T-cell (primary cell): ENCODE measurements at regions not wholly inside any gene's neighbourhood (a gene's known extent, or its start where the extent isn't known, plus 50 kb on each side); places are given as distances from the start of the nearest gene placed in this dataset.
A peak's percentile ranks its signal among the peaks of the same experiment; 100 is the strongest.

Experiments
- ATAC-seq, 4 experiments: fragments of 200-7000 bp in 3 of 4; fragments of 150-1000 bp in 1 of 4; cut with Tn5 transposase; replicated peaks in 1 of 4; 1 replicate in 3 of 4; 2 replicates in 1 of 4; pipeline ENCODE4 v1.10.0; 2021; ENCODE audit warnings: moderate library complexity in 3 of 4, mild to moderate bottlenecking in 2 of 4, moderate number of reproducible peaks in 1 of 4
- CTCF ChIA-PET, 2 donors: fragments of 300-600 bp; sonication (Branson Sonifier 250); formaldehyde crosslinking; loops; one replicate each; lab custom pipeline; 2022; ENCODE audit warnings: antibody characterized with exemption in 2 of 2; lab: Charles Lee
- POLR2A ChIA-PET, 2 donors: fragments of 300-600 bp; sonication (Branson Sonifier 250); formaldehyde crosslinking; loops; one replicate each; lab custom pipeline; 2022; ENCODE audit warnings: antibody characterized with exemption in 2 of 2; lab: Charles Lee
- DNase-seq, 35 experiments: peaks; one replicate each; pipeline versions ENCODE4 v3.0.0 to v3.0.0-alpha.2; 2013 to 2023
- H3K27ac ChIP-seq: one replicate; pipeline ENCODE4 v1.5.1; 2013; ENCODE audit warnings: low read length
- H3K27me3 ChIP-seq, 2 experiments: replicated peaks in 1 of 2; 1 replicate in 1 of 2; 2 replicates in 1 of 2; pipeline versions ENCODE4 v1.6.1 to v1.7.0; 2013; ENCODE audit warnings: low read length in 1 of 2, mixed read lengths in 1 of 2; ENCODE audit not compliant: control insufficient read depth in 2 of 2, insufficient read depth in 2 of 2; ENCODE audit errors: extremely low read depth in 1 of 2
- H3K36me3 ChIP-seq, 2 donors: 1 replicate in 1 of 2; 2 replicates in 1 of 2; pipeline versions ENCODE4 v1.6.1 to v1.7.0; 2013; ENCODE audit warnings: low read length in 1 of 2; ENCODE audit not compliant: control insufficient read depth in 2 of 2, insufficient read depth in 1 of 2; ENCODE audit errors: extremely low read depth in 1 of 2
- H3K4me1 ChIP-seq, 2 experiments: 1 replicate in 1 of 2; 2 replicates in 1 of 2; pipeline versions ENCODE4 v1.6.1 to v1.7.0; 2013; ENCODE audit warnings: low read length in 2 of 2, mixed read lengths in 1 of 2; ENCODE audit not compliant: insufficient read depth in 2 of 2, control insufficient read depth in 1 of 2; ENCODE audit errors: extremely low read depth in 1 of 2
- H3K4me3 ChIP-seq, 2 donors: 1 replicate in 1 of 2; 2 replicates in 1 of 2; pipeline versions ENCODE4 v1.5.1 to v1.7.0; 2013; ENCODE audit warnings: mild to moderate bottlenecking in 2 of 2, low read length in 1 of 2, moderate library complexity in 1 of 2; ENCODE audit not compliant: control insufficient read depth in 1 of 2; ENCODE audit errors: extremely low read depth in 1 of 2
- H3K9me3 ChIP-seq: 2 replicates; pipeline ENCODE4 v1.7.0; 2013
- H3K27ac Mint-ChIP-seq, 2 donors: one replicate each; pipeline ENCODE4 v1.8.0; 2020 to 2021; ENCODE audit warnings: mild to moderate bottlenecking in 2 of 2, mixed read lengths in 2 of 2
- H3K27me3 Mint-ChIP-seq, 2 donors: one replicate each; pipeline ENCODE4 v1.8.0; 2021 to 2022; ENCODE audit warnings: mixed read lengths in 2 of 2
- H3K36me3 Mint-ChIP-seq: one replicate; pipeline ENCODE4 v1.8.0; 2021; ENCODE audit warnings: mixed read lengths
- H3K4me1 Mint-ChIP-seq, 3 donors: one replicate each; pipeline ENCODE4 v1.8.0; 2020 to 2022; ENCODE audit warnings: mixed read lengths in 3 of 3, mild to moderate bottlenecking in 1 of 3
- H3K4me3 Mint-ChIP-seq, 3 donors: one replicate each; pipeline ENCODE4 v1.8.0; 2020 to 2022; ENCODE audit warnings: mild to moderate bottlenecking in 3 of 3, mixed read lengths in 3 of 3, moderate library complexity in 3 of 3
- H3K9me3 Mint-ChIP-seq, 3 donors: one replicate each; pipeline ENCODE4 v1.8.0; 2020 to 2022; ENCODE audit warnings: mixed read lengths in 3 of 3
- WGBS: methylation state at CpG from one replicate; pipeline ENCODE4 v1.1.5; 2013; ENCODE audit warnings: missing lambda C conversion rate; ENCODE audit not compliant: insufficient coverage; 5-methylcytosine and 5-hydroxymethylcytosine counted together

- Mint-ChIP-seq H3K4me1 (peaks cover 24 to 28% (median 28%) of the 10 kb centered on the region in 3 donors), H3K9me3 (no peaks in the 10 kb centered on the region), H3K36me3 (no peaks in the 10 kb centered on the region), H3K27me3 (no peaks in the 10 kb centered on the region), H3K4me3 (no peak overlapping the region), H3K27ac (no peak overlapping the region)
- DNase-seq: no peak
- ATAC-seq: no peak
- 95% methylated on average over 49 of the region's 57 CpGs for WGBS
- Histone ChIP-seq H3K27me3 (peaks cover 0 to 7% of the 10 kb centered on the region in 2 experiments), H3K36me3 (no peaks in the 10 kb centered on the region), H3K4me1 (peaks cover 11 to 32% of the 10 kb centered on the region in 2 experiments), H3K4me3 (no peak overlapping the region), H3K27ac (no peak overlapping the region), H3K9me3 (no peaks in the 10 kb centered on the region)
- POLR2A ChIA-PET: no interaction called here
- CTCF ChIA-PET: interaction anchor here in 1 of 2 donors (0.5 kb wide), 1 partner anchor 21 kb away, joined by 4 read pairs; no protein-coding TSS in a partner anchor
These were observed 79.7 kb downstream of the FOXL3 start for GRCh38 chr7:369476-370258.

DNA sequence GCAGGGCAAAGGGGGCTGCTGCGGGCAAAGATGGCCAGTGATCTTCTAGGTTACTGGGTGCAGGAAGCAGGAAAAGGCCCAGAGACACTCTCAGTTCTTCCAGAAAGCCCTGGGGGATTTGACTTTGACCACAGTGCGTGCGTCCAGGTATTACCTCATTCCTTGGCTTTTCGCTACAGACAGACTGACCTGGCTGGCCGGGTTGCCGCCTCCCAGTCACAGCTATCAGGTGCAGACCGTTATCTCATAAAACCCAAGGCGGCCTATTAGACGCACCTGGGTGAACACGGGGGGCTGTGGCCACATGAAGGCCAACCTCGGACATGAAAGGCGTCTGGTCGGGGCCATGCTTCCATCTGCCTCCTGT, 80.3 kb downstream of the FOXL3 start:
- no peaks in the 10 kb centered on the region for H3K9me3 ChIP-seq
- no peak for ATAC-seq
- peaks cover 9 to 26% of the 10 kb centered on the region in 2 experiments for H3K4me1 ChIP-seq
- no peaks in the 10 kb centered on the region for H3K36me3 Mint-ChIP-seq
- H3K36me3 ChIP-seq: no peaks in the 10 kb centered on the region
- no peak overlapping the region for H3K27ac ChIP-seq
- H3K4me3 ChIP-seq: no peak overlapping the region
- ChIA-PET CTCF (no interaction called here), POLR2A (no interaction called here)
- no peaks in the 10 kb centered on the region for H3K27me3 Mint-ChIP-seq
- no peaks in the 10 kb centered on the region for H3K9me3 Mint-ChIP-seq
- H3K4me1 Mint-ChIP-seq: peaks cover 19 to 22% (median 22%) of the 10 kb centered on the region in 3 donors
- DNase-seq: no peak
- H3K27me3 ChIP-seq: peaks cover 0 to 7% of the 10 kb centered on the region in 2 experiments
- WGBS: 91% methylated on average over 13 of the region's 13 CpGs
- H3K27ac Mint-ChIP-seq: no peak overlapping the region
- H3K4me3 Mint-ChIP-seq: no peak overlapping the region

DNA sequence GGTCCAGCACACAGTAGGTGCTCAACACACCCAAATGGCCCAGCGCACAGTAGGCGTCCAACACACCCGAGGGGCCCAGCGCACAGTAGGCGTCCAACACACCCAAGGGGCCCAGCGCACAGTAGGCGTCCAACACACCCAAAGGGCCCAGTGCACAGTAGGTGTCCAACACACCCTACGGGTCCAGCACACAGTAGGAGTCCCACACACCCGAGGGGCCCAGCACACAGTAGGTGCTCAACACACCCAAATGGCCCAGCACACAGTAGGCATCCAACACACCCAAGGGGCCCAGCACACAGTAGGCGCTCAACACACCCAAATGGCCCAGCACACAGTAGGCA, 80.8 kb downstream of the FOXL3 start:
- Histone ChIP-seq H3K4me1 (peaks cover 6 to 21% of the 10 kb centered on the region in 2 experiments), H3K27ac (no peak overlapping the region), H3K36me3 (no peaks in the 10 kb centered on the region), H3K27me3 (peaks cover 0 to 8% of the 10 kb centered on the region in 2 experiments), H3K4me3 (no peak overlapping the region), H3K9me3 (no peaks in the 10 kb centered on the region)
- ChIA-PET POLR2A (no interaction called here), CTCF (no interaction called here)
- no peak for DNase-seq
- Mint-ChIP-seq H3K4me1 (peaks cover 14 to 17% (median 17%) of the 10 kb centered on the region in 3 donors), H3K4me3 (no peak overlapping the region), H3K27me3 (no peaks in the 10 kb centered on the region), H3K27ac (no peak overlapping the region), H3K9me3 (no peaks in the 10 kb centered on the region), H3K36me3 (no peaks in the 10 kb centered on the region)
- no peak for ATAC-seq
- 81% methylated on average over 6 of the region's 10 CpGs for WGBS

GRCh38 chr7:371119-371778, 81.3 kb downstream of the FOXL3 start:
- Histone ChIP-seq H3K27me3 (peaks cover 0 to 13% of the 10 kb centered on the region in 2 experiments), H3K4me3 (no peak overlapping the region), H3K4me1 (peaks cover 5 to 19% of the 10 kb centered on the region in 2 experiments), H3K36me3 (no peaks in the 10 kb centered on the region), H3K27ac (no peak overlapping the region), H3K9me3 (no peaks in the 10 kb centered on the region)
- DNase-seq (peak in 2 of 35 experiments; percentile 1 to 2), ATAC-seq (no peak)
- Mint-ChIP-seq H3K36me3 (no peaks in the 10 kb centered on the region), H3K4me1 (peaks cover 9 to 12% (median 12%) of the 10 kb centered on the region in 3 donors), H3K27ac (no peak overlapping the region), H3K27me3 (no peaks in the 10 kb centered on the region), H3K9me3 (no peaks in the 10 kb centered on the region), H3K4me3 (no peak overlapping the region)
- 80% methylated on average over 3 of the region's 13 CpGs for WGBS
- POLR2A ChIA-PET: no interaction called here
- CTCF ChIA-PET: no interaction called here

GRCh38 chr7:371779-372545, 82.0 kb downstream of the FOXL3 start:
- Histone ChIP-seq H3K27me3 (peaks cover 0 to 20% of the 10 kb centered on the region in 2 experiments), H3K4me3 (no peak overlapping the region), H3K36me3 (no peaks in the 10 kb centered on the region), H3K9me3 (no peaks in the 10 kb centered on the region), H3K27ac (no peak overlapping the region), H3K4me1 (peaks cover 4 to 18% of the 10 kb centered on the region in 2 experiments)
- POLR2A ChIA-PET: no interaction called here
- DNase-seq (peak in 1 of 35 experiments; percentile 2), ATAC-seq (no peak)
- H3K4me3 Mint-ChIP-seq: no peak overlapping the region
- H3K27ac Mint-ChIP-seq: no peak overlapping the region
- CTCF ChIA-PET: no interaction called here
- H3K27me3 Mint-ChIP-seq: peaks cover 0 to 1% of the 10 kb centered on the region in 2 donors
- WGBS: 94% methylated on average over 35 of the region's 43 CpGs
- no peaks in the 10 kb centered on the region for H3K9me3 Mint-ChIP-seq
- no peaks in the 10 kb centered on the region for H3K36me3 Mint-ChIP-seq
- peaks cover 2 to 5% (median 5%) of the 10 kb centered on the region in 3 donors for H3K4me1 Mint-ChIP-seq

- no peak overlapping the region for H3K27ac ChIP-seq
- ATAC-seq (no peak), DNase-seq (peak in 1 of 35 experiments; percentile 1)
- peaks cover 0 to 2% (median 0%) of the 10 kb centered on the region in 3 donors for H3K4me1 Mint-ChIP-seq
- ChIA-PET POLR2A (no interaction called here), CTCF (no interaction called here)
- peaks cover 0 to 1% of the 10 kb centered on the region in 2 donors for H3K27me3 Mint-ChIP-seq
- no peak overlapping the region for H3K4me3 Mint-ChIP-seq
- no peaks in the 10 kb centered on the region for H3K9me3 ChIP-seq
- 64% methylated on average over 11 of the region's 15 CpGs for WGBS
- peaks cover 0 to 13% of the 10 kb centered on the region in 2 experiments for H3K4me1 ChIP-seq
- H3K27me3 ChIP-seq: peaks cover 0 to 21% of the 10 kb centered on the region in 2 experiments
- no peaks in the 10 kb centered on the region for H3K36me3 Mint-ChIP-seq
- no peak overlapping the region for H3K4me3 ChIP-seq
- no peaks in the 10 kb centered on the region for H3K36me3 ChIP-seq
- no peak overlapping the region for H3K27ac Mint-ChIP-seq
- no peaks in the 10 kb centered on the region for H3K9me3 Mint-ChIP-seq
These were observed 82.6 kb downstream of the FOXL3 start for GRCh38 chr7:372546-372931.
